H1 (cell line): ENCODE measurements at regions not wholly inside any gene's neighbourhood (a gene's known extent, or its start where the extent isn't known, plus 50 kb on each side); places are given as distances from the start of the nearest gene placed in this dataset.

ENCODE experiments used
- ATF3 ChIP-seq: IDR thresholded peaks from 2 replicates; pipeline ENCODE4 v1.6.1; 2011; ENCODE audit warnings: low read depth, mild to moderate bottlenecking, low read length; ENCODE audit not compliant: insufficient read depth
- CEBPB ChIP-seq: IDR thresholded peaks from 2 replicates; pipeline ENCODE4 v1.6.1; 2012; ENCODE audit warnings: low read depth, low read length
- CTCF ChIP-seq, 3 experiments: IDR thresholded peaks; 1 replicate in 2 of 3; 2 replicates in 1 of 3; pipeline versions ENCODE4 v1.5.1 to v1.6.1; 2011; ENCODE audit warnings: low read length in 3 of 3, mild to moderate bottlenecking in 3 of 3, inconsistent platforms in 2 of 3, low read depth in 1 of 3, moderate library complexity in 1 of 3; ENCODE audit not compliant: insufficient read depth in 1 of 3; ENCODE audit errors: control extremely low read depth in 1 of 3
- POLR2A ChIP-seq, 2 experiments: IDR thresholded peaks; 1 replicate in 1 of 2; 2 replicates in 1 of 2; pipeline ENCODE4 v1.6.1; 2011; ENCODE audit warnings: low read depth in 2 of 2, low read length in 2 of 2, mild to moderate bottlenecking in 2 of 2; ENCODE audit errors: control extremely low read depth in 1 of 2
- SP1 ChIP-seq: IDR thresholded peaks from 2 replicates; pipeline ENCODE4 v1.6.1; 2011; ENCODE audit warnings: low read depth, low read length
- TBP ChIP-seq: IDR thresholded peaks from 2 replicates; pipeline ENCODE4 v1.6.1; 2011; ENCODE audit warnings: low read depth, low read length, improper control_type of control experiment

- no peak for TF ChIP-seq POLR2A (IDR thresholded peaks at IDR 0.05; ENCODE audit: control extremely low read depth in 1 of 2, low read depth in 2 of 2, low read length in 2 of 2)
- no peak for TF ChIP-seq TBP
- TF ChIP-seq SP1: no peak
- no peak for TF ChIP-seq CEBPB
- TF ChIP-seq CTCF (IDR thresholded peaks at IDR 0.05; ENCODE audit: control extremely low read depth in 1 of 3, insufficient read depth in 1 of 3, low read depth in 1 of 3, low read length in 3 of 3): no peak
- TF ChIP-seq ATF3: no peak
Measured at GRCh38 chr10:78494179-78494578, 460.5 kb downstream of the RPS24 start.
